ENCODE measurements at regions not wholly inside any gene's neighbourhood (a gene's known extent, or its start where the extent isn't known, plus 50 kb on each side); places are given as distances from the start of the nearest gene placed in this dataset.
A peak's percentile ranks its signal among the peaks of the same experiment; 100 is the strongest.

GRCh38 chr7:149552799-149553198, 55.2 kb upstream of the ZNF746 start:
- Histone ChIP-seq H3K36me3 (replicated peaks in 1 of 2; ENCODE audit: control insufficient read depth in 1 of 2, insufficient read depth in 2 of 2, low read length in 2 of 2) (peaks cover 48 to 69% of the 10 kb centered on the region in 2 donors), H3K9me3 (replicated peaks in 1 of 2; ENCODE audit: control insufficient read depth in 1 of 2, insufficient read depth in 1 of 2, low read length in 2 of 2) (peaks cover 5 to 8% of the 10 kb centered on the region in 2 donors), H4K20me1 (ENCODE audit: insufficient read depth, low read length) (no peaks in the 10 kb centered on the region), H3K4me2 (replicated peaks; ENCODE audit: extremely low read depth, low read length, poor library complexity, severe bottlenecking) (peak overlapping the region; percentile 41), H3K27ac (ENCODE audit: low read depth in 1 of 2, low read length in 2 of 2) (peak overlapping the region in 1 of 2 donors; percentile 61), H3K27me3 (ENCODE audit: control insufficient read depth in 2 of 2, insufficient read depth in 2 of 2, low read length in 2 of 2) (no peaks in the 10 kb centered on the region), H3K4me1 (ENCODE audit: control insufficient read depth in 1 of 2, insufficient read depth in 2 of 2, low read length in 2 of 2) (peaks cover 10 to 13% of the 10 kb centered on the region in 2 donors), H3K9ac (ENCODE audit: insufficient read depth, low read length, poor library complexity, severe bottlenecking) (no peak overlapping the region), H3K79me2 (ENCODE audit: insufficient read depth, low read length) (no peaks in the 10 kb centered on the region), H3K4me3 (replicated peaks in 1 of 3; ENCODE audit: low read depth in 2 of 3, low read length in 3 of 3) (no peak overlapping the region), H2AFZ (ENCODE audit: insufficient read depth, low read depth, low read length, poor library complexity, severe bottlenecking) (no peak overlapping the region)
- H3K4me1 Mint-ChIP-seq: peaks cover 14% of the 10 kb centered on the region
- intact Hi-C loops (cut with micrococcal nuclease): no loop called here
- H3K27ac Mint-ChIP-seq: peak overlapping the region in 6 of 7 donors; percentile 20 to 74 (median 56)
- H3K36me3 Mint-ChIP-seq: peaks cover 68 to 77% of the 10 kb centered on the region in 2 donors
- peaks cover 0 to 3% (median 0%) of the 10 kb centered on the region in 3 donors for H3K27me3 Mint-ChIP-seq (ENCODE audit: low read depth in 3 of 3)
- peak; percentile 7 to 41 (median 35) for DNase-seq
- peaks cover 0 to 19% (median 10%) of the 10 kb centered on the region in 7 donors for H3K9me3 Mint-ChIP-seq
- WGBS (ENCODE audit: insufficient coverage): 10% methylated on average over 1 of the region's 3 CpGs
- peak overlapping the region in 1 of 2 donors; percentile 2 for H3K4me3 Mint-ChIP-seq
- no peak for TF ChIP-seq CTCF (IDR thresholded peaks at IDR 0.05)

All from CD14-positive monocyte (primary cell).